Stimulated activated naive CD8-positive, alpha-beta T cell treated with anti-CD3 and anti-CD28 coated beads, Interleukin-15, amount 100 ng/mL, for 72 hours (primary cell): ENCODE measurements at regions not wholly inside any gene's neighbourhood (a gene's known extent, or its start where the extent isn't known, plus 50 kb on each side); places are given as distances from the start of the nearest gene placed in this dataset.

Experiments
- ATAC-seq: fragments of 150-1000 bp; cut with Tn5 transposase; 2 replicates; pipeline ENCODE4 v1.10.0; 2021; ENCODE audit warnings: mild to moderate bottlenecking, moderate library complexity
- DNase-seq, 2 donors: peaks; one replicate each; pipeline ENCODE4 v3.0.0; 2021 to 2022
- H3K27ac Mint-ChIP-seq, 2 donors: one replicate each; pipeline ENCODE4 v1.8.0; 2022; ENCODE audit warnings: mild to moderate bottlenecking in 2 of 2, mixed read lengths in 2 of 2, moderate library complexity in 2 of 2
- H3K27me3 Mint-ChIP-seq: one replicate; pipeline ENCODE4 v1.8.0; 2022; ENCODE audit warnings: mixed read lengths
- H3K4me1 Mint-ChIP-seq: one replicate; pipeline ENCODE4 v1.8.0; 2022; ENCODE audit warnings: mild to moderate bottlenecking, mixed read lengths
- H3K4me3 Mint-ChIP-seq, 2 donors: one replicate each; pipeline ENCODE4 v1.8.0; 2022; ENCODE audit warnings: mild to moderate bottlenecking in 2 of 2, mixed read lengths in 2 of 2, moderate library complexity in 1 of 2
- H3K9me3 Mint-ChIP-seq, 2 donors: one replicate each; pipeline ENCODE4 v1.8.0; 2022; ENCODE audit warnings: mixed read lengths in 2 of 2

- no peak for DNase-seq
- Mint-ChIP-seq H3K4me1 (peaks cover 46% of the 10 kb centered on the region), H3K27me3 (no peaks in the 10 kb centered on the region), H3K9me3 (no peaks in the 10 kb centered on the region), H3K4me3 (no peak overlapping the region), H3K27ac (peak overlapping the region in 1 of 2 donors; percentile 54)
- ATAC-seq, result no peak
These were observed 61.6 kb downstream of the ARL6IP4 start for GRCh38 chr12:123041811-123042655.

DNA sequence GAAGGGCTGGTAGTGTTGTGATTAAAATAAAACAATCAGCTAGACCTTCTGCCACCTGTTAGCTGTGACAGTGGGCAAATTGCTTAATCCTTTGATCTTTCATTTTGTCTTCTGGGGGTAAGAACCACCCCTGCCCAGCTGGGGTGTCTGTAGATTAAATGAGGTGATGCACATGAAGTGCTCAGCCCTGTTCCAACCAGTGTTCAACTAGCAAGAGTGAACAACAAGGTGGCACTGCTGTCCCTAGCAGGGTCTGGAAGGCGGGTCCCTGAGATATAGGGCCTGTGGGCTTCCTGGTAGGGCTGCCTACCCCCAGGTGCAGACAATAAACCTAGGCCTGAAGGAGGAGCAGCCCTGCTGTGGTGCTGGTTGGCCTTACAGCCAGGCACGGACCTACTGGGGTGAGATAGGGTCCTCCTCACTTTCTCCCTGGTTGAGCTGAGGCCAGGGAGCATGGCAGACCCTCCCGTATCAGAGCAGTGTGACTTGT is 60.6 kb downstream of the ARL6IP4 start:
- H3K27me3 Mint-ChIP-seq, result no peaks in the 10 kb centered on the region
- H3K9me3 Mint-ChIP-seq, result no peaks in the 10 kb centered on the region
- ATAC-seq, result no peak
- DNase-seq, result no peak
- H3K27ac Mint-ChIP-seq, result no peak overlapping the region
- H3K4me1 Mint-ChIP-seq, result peaks cover 45% of the 10 kb centered on the region
- H3K4me3 Mint-ChIP-seq, result no peak overlapping the region

- Mint-ChIP-seq H3K4me3 (no peak overlapping the region), H3K27ac (no peak overlapping the region), H3K9me3 (no peaks in the 10 kb centered on the region), H3K4me1 (peaks cover 38% of the 10 kb centered on the region), H3K27me3 (no peaks in the 10 kb centered on the region)
- DNase-seq (no peak), ATAC-seq (no peak)
These were observed 59.6 kb downstream of the ARL6IP4 start for GRCh38 chr12:123040106-123040505.

- Mint-ChIP-seq H3K27ac (no peak overlapping the region), H3K4me1 (peaks cover 38% of the 10 kb centered on the region), H3K9me3 (no peaks in the 10 kb centered on the region), H3K27me3 (no peaks in the 10 kb centered on the region), H3K4me3 (no peak overlapping the region)
- ATAC-seq (no peak), DNase-seq (no peak)
These were observed 58.5 kb downstream of the ARL6IP4 start for GRCh38 chr12:123038966-123039365.

DNA sequence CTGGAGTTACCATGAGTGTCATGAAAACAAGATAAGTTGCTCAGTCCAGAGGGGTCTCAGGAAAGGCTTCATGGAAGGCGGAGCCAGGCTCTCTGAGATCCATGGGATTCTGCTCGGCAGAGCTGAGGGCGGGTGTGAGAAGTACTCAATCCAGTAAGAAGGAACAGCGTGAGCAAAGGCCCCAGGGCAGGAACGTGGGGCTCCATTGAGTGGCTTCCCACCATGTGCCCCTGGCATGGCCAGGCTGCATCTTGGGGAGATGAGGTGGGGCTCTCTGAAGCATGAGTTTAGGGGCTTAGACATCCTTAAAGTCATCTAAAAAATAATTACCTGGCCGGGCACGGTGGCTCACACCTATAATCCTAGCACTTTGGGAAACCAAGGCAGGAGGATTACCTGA is 58.0 kb downstream of the ARL6IP4 start:
- Mint-ChIP-seq H3K4me3 (no peak overlapping the region), H3K4me1 (peaks cover 38% of the 10 kb centered on the region), H3K27me3 (no peaks in the 10 kb centered on the region), H3K27ac (peak overlapping the region in 1 of 2 donors; percentile 74), H3K9me3 (no peaks in the 10 kb centered on the region)
- ATAC-seq (no peak), DNase-seq (no peak)

GRCh38 chr12:123037791-123038190 is 57.3 kb downstream of the ARL6IP4 start:
- Mint-ChIP-seq H3K27ac (no peak overlapping the region), H3K4me1 (peaks cover 38% of the 10 kb centered on the region)
- DNase-seq, result no peak

DNA sequence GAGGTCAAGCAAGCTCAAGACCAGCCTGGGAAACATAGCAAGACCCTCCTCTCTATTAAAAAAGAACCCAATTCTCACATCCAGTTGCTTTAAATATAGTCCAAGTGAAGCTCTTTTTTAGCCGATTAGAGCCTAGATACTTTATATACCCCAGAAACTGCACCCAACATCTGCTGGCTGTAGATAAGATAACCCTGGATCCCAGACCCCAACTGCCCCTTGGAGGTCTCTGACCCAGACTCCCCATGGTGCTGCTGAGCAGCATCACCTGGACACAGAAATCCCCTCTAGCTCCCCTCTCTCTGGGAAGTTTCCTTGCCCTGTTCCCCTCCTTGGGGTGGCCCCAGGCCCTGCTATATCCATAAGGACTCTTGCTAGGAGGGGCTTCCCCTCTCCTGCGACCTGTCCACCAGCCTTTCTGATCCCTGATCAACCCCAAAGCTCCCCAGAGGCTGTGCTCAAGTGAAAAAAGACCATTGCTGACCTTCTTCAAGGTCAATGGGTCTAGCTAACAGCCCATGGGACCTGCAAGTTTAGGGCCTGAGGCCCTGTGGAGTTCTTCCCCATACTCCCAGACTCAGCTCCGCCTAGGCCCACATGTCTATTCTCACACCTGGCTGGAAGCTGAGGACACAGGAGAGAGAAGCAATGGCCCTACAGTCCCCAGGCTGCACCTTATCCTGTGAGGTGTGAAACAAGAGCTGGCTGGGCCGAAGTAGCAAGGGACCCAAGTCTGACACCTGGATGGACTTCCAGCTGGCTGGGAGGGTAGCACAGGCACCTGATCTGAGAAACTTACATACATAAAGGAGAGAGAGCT is 56.2 kb downstream of the ARL6IP4 start:
- ATAC-seq (no peak), DNase-seq (no peak)
- H3K4me1 Mint-ChIP-seq, result peaks cover 38% of the 10 kb centered on the region
- no peaks in the 10 kb centered on the region for H3K9me3 Mint-ChIP-seq
- H3K27ac Mint-ChIP-seq, result peak overlapping the region in 1 of 2 donors; percentile 28
- no peaks in the 10 kb centered on the region for H3K27me3 Mint-ChIP-seq
- H3K4me3 Mint-ChIP-seq, result no peak overlapping the region

More at GRCh38 chr12:123037791-123038190, 57.3 kb downstream of the ARL6IP4 start:
- Mint-ChIP-seq H3K4me3 (no peak overlapping the region), H3K9me3 (no peaks in the 10 kb centered on the region), H3K27me3 (no peaks in the 10 kb centered on the region)
- ATAC-seq, result no peak

DNA sequence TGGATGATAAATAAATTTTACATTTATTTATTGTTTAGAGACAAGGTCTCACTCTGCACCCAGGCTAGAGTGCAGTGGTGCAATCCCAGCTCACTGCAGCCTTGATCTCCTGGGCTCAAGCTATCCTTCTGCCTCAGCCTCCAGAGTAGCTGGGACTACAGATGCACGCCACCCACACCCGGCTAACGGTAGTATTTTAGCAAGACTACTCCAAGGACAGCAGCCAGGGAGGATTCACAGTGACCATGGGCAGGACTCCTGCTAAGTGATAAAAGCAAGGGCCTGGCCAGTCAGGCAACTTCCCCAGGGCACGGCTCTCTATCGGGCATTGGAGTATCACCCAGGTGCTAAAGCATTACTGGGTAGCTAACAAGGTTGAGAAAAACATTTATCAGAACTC is 55.4 kb downstream of the ARL6IP4 start:
- DNase-seq (no peak), ATAC-seq (no peak)
- Mint-ChIP-seq H3K27ac (no peak overlapping the region), H3K4me3 (no peak overlapping the region), H3K9me3 (no peaks in the 10 kb centered on the region), H3K4me1 (peaks cover 32% of the 10 kb centered on the region), H3K27me3 (no peaks in the 10 kb centered on the region)

DNA sequence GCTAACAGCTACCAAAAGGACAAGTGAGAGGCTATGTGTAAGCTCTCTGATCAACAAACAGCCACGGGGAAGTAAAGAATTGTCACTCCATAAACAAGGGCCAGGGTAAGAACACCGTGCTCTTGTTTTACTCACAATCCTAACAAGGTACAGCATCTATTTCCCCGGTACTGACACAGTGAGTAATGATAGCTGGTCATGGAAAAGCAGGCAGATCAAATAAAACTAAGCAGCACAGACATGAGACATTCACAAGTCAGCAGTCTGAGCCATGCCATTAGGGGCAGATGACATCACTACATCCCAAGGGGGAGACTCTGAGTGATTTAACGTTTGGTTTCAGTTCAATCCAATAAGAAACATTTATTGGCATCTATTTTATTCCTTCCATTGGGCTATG is 54.4 kb downstream of the ARL6IP4 start:
- no peak for DNase-seq
- Mint-ChIP-seq H3K4me1 (peaks cover 32% of the 10 kb centered on the region), H3K4me3 (no peak overlapping the region), H3K27me3 (no peaks in the 10 kb centered on the region), H3K9me3 (no peaks in the 10 kb centered on the region), H3K27ac (peak overlapping the region in 1 of 2 donors; percentile 54)
- peak; percentile 69 for ATAC-seq

GRCh38 chr12:123034022-123034541 is 53.6 kb downstream of the ARL6IP4 start:
- Mint-ChIP-seq H3K9me3 (no peaks in the 10 kb centered on the region), H3K4me1 (peaks cover 37% of the 10 kb centered on the region), H3K4me3 (peak overlapping the region; percentile 46 to 55), H3K27ac (peak overlapping the region; percentile 79 to 94), H3K27me3 (no peaks in the 10 kb centered on the region)
- DNase-seq, result no peak
- peak; percentile 47 for ATAC-seq

GRCh38 chr12:123033392-123034021 is 53.0 kb downstream of the ARL6IP4 start:
- no peaks in the 10 kb centered on the region for H3K9me3 Mint-ChIP-seq
- peak overlapping the region; percentile 46 to 55 for H3K4me3 Mint-ChIP-seq
- peak overlapping the region; percentile 79 to 94 for H3K27ac Mint-ChIP-seq
- peaks cover 37% of the 10 kb centered on the region for H3K4me1 Mint-ChIP-seq
- H3K27me3 Mint-ChIP-seq, result no peaks in the 10 kb centered on the region
- ATAC-seq (no peak), DNase-seq (no peak)

DNA sequence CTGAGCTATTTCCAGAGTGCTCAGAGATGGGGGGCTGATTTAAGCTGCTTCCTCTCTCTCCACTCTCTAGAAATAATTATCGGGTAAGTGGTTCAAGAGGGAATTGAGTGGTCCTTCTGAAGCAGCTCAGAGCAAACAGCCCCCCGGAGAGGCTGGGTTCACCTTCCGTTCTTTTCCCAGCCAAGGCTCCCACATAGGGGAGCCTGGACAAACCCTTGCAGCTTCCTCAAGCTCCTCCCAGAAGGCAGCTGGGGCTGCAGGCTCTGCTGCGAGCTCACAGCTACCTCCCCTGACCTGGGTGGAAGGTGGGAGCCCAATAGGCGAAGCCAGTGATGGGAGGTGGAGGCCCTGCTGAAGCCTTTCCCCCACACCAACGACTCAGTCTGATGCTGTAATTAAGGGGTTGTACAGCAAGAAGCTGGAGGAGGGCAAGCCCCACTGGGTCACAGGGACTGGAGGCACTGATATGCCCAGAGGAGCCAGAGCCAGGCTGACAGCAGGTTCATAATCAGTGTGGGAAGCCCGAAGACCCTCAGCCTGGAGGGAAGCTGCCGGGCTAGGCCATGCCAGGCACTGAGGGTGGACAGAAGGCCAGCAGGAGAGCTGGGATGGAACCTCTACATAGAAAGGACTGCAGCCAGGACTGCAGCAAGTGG is 52.4 kb downstream of the ARL6IP4 start:
- H3K9me3 Mint-ChIP-seq, result no peaks in the 10 kb centered on the region
- ATAC-seq (no peak), DNase-seq (no peak)
- peaks cover 37% of the 10 kb centered on the region for H3K4me1 Mint-ChIP-seq
- H3K4me3 Mint-ChIP-seq, result no peak overlapping the region
- no peaks in the 10 kb centered on the region for H3K27me3 Mint-ChIP-seq
- H3K27ac Mint-ChIP-seq, result peak overlapping the region in 1 of 2 donors; percentile 8
